HepG2 (cell line): ENCODE measurements at regions not wholly inside any gene's neighbourhood (a gene's known extent, or its start where the extent isn't known, plus 50 kb on each side); places are given as distances from the start of the nearest gene placed in this dataset.

ENCODE experiments used
- ATAC-seq: fragments of 200-7000 bp; cut with Tn5 transposase; 3 replicates; pipeline ENCODE4 v1.9.1; 2020; ENCODE audit warnings: mild to moderate bottlenecking, moderate library complexity
- BruUV-seq: library from RNA; stranded (reverse); fragments of 400-500 nt; replicated peaks from 2 replicates; lab custom pipeline; 2021; lab: Mats Ljungman, UMichigan
- CTCF ChIA-PET: fragments of 300-600 bp; formaldehyde crosslinking; extraction: SDS; loops from one replicate; lab custom pipeline; 2021; ENCODE audit warnings: low total read pairs, inconsistent platforms, low intra/inter-chr PET ratio; lab: Yijun Ruan, JAX
- POLR2A ChIA-PET: fragments of 350-600 bp; sonication (Branson Sonifier 250); formaldehyde crosslinking; loops from one replicate; lab custom pipeline; 2020; ENCODE audit warnings: antibody characterized with exemption, inconsistent platforms; lab: Yijun Ruan, JAX
- DNase-seq: peaks from one replicate; pipeline ENCODE4 v3.0.0-alpha.2; 2015; ENCODE audit warnings: low spot score
- FAIRE-seq: peaks from 3 replicates; lab custom pipeline; 2011; peaks lifted over from hg19 to GRCh38; lab: Jason Lieb, UNC
- H2AFZ ChIP-seq: one replicate; pipeline ENCODE4 v1.6.1; 2011; ENCODE audit warnings: low read length, inconsistent platforms
- H3K27ac ChIP-seq: fragments of 300-600 bp; 3 replicates; pipeline ENCODE4 v1.8.0; 2011; ENCODE audit warnings: mixed run types, mild to moderate bottlenecking, mixed read lengths, low read length, inconsistent platforms; ENCODE audit not compliant: insufficient read depth; ENCODE audit errors: extremely low read length
- H3K27me3 ChIP-seq, 2 experiments: fragments of 200-600 bp in 1 of 2; 2 replicates in 1 of 2; 3 replicates in 1 of 2; pipeline versions ENCODE4 v1.6.0 to v1.8.0; 2011; ENCODE audit warnings: low read length in 2 of 2, mild to moderate bottlenecking in 2 of 2, moderate library complexity in 2 of 2, inconsistent platforms in 1 of 2; ENCODE audit not compliant: insufficient read depth in 2 of 2, control insufficient read depth in 1 of 2
- H3K36me3 ChIP-seq, 2 experiments: fragments of 200-600 bp in 1 of 2; replicated peaks in 1 of 2; 2 replicates in 1 of 2; 3 replicates in 1 of 2; pipeline versions ENCODE4 v1.5.1 to v1.8.0; 2011; ENCODE audit warnings: low read length in 2 of 2, inconsistent platforms in 1 of 2; ENCODE audit not compliant: insufficient read depth in 2 of 2, control insufficient read depth in 1 of 2
- H3K4me1 ChIP-seq: 2 replicates; pipeline ENCODE4 v1.5.1; 2012; ENCODE audit warnings: low read length, inconsistent platforms; ENCODE audit not compliant: insufficient read depth
- H3K4me2 ChIP-seq: 2 replicates; pipeline ENCODE4 v1.6.0; 2011; ENCODE audit warnings: low read depth, low read length, inconsistent platforms
- H3K4me3 ChIP-seq, 3 experiments: fragments of 200-600 bp in 1 of 3; sonication (generic), shearing (Covaris generic) in 1 of 3; replicated peaks in 1 of 3; 2 replicates each; pipeline ENCODE4 v1.5.1; 2011 to 2016; ENCODE audit warnings: low read length in 3 of 3, inconsistent platforms in 2 of 3, low read depth in 2 of 3, mild to moderate bottlenecking in 2 of 3, control low read depth in 1 of 3, mixed read lengths in 1 of 3; ENCODE audit not compliant: insufficient read depth in 1 of 3
- H3K79me2 ChIP-seq: one replicate; pipeline ENCODE4 v1.6.1; 2011; ENCODE audit warnings: low read length, inconsistent platforms; ENCODE audit not compliant: insufficient read depth
- H3K9ac ChIP-seq: 2 replicates; pipeline ENCODE4 v1.6.0; 2011; ENCODE audit warnings: mild to moderate bottlenecking, low read depth, low read length, inconsistent platforms; ENCODE audit not compliant: insufficient read depth
- H3K9me3 ChIP-seq: 2 replicates; pipeline ENCODE4 v1.5.1; 2012; ENCODE audit warnings: mild to moderate bottlenecking, low read length
- H4K20me1 ChIP-seq: 2 replicates; pipeline ENCODE4 v1.6.0; 2011; ENCODE audit warnings: inconsistent platforms, mild to moderate bottlenecking, low read length, moderate library complexity; ENCODE audit not compliant: insufficient read depth
- CCAR2 ChIP-seq: fragments of 200-400 bp; formaldehyde crosslinking; optimal IDR thresholded peaks from 2 replicates; pipeline ENCODE3; 2018; ENCODE audit warnings: low read depth, mild to moderate bottlenecking, low read length, moderate library complexity
- GFI1 ChIP-seq: sonication (generic); formaldehyde crosslinking; IDR thresholded peaks from 2 replicates; pipeline ENCODE4 v1.5.0; 2020; ENCODE audit warnings: missing genetic modification reagents, mild to moderate bottlenecking, borderline replicate concordance
- GZF1 ChIP-seq: sonication (generic); formaldehyde crosslinking; IDR thresholded peaks from 2 replicates; pipeline ENCODE4 v1.5.1; 2020; ENCODE audit warnings: mild to moderate bottlenecking, missing genetic modification reagents
- ISL2 ChIP-seq: sonication (generic); formaldehyde crosslinking; IDR thresholded peaks from 2 replicates; pipeline ENCODE4 v1.5.0; 2020; ENCODE audit warnings: missing genetic modification reagents
- NCOA2 ChIP-seq: sonication (generic); formaldehyde crosslinking; IDR thresholded peaks from 2 replicates; pipeline ENCODE4 v1.8.0; 2022; ENCODE audit warnings: inconsistent platforms
- NKX3-1 ChIP-seq: sonication (generic); formaldehyde crosslinking; IDR thresholded peaks from 2 replicates; pipeline ENCODE4 v1.5.0; 2020; ENCODE audit warnings: missing genetic modification reagents
- TGIF2 ChIP-seq: IDR thresholded peaks from 2 replicates; pipeline ENCODE4 v1.6.1; 2016; ENCODE audit warnings: control low read depth, missing compliant biosample characterization
- ZBTB1 ChIP-seq: sonication (generic); formaldehyde crosslinking; IDR thresholded peaks from 2 replicates; pipeline ENCODE4 v1.4.0; 2020; ENCODE audit warnings: missing genetic modification reagents, borderline replicate concordance
- ZC3H4 ChIP-seq: sonication (generic); formaldehyde crosslinking; IDR thresholded peaks from 2 replicates; pipeline ENCODE4 v1.4.0; 2020; ENCODE audit warnings: missing genetic modification reagents, borderline replicate concordance
- ZNF230 ChIP-seq: sonication (generic); formaldehyde crosslinking; IDR thresholded peaks from 2 replicates; pipeline ENCODE4 v1.4.0; 2020; ENCODE audit warnings: mild to moderate bottlenecking, missing genetic modification reagents
- ZNF747 ChIP-seq: sonication (generic); formaldehyde crosslinking; IDR thresholded peaks from 2 replicates; pipeline ENCODE4 v1.8.1; 2023; ENCODE audit warnings: missing genetic modification reagents, mild to moderate bottlenecking, borderline replicate concordance
- ZNF792 ChIP-seq: IDR thresholded peaks from 2 replicates; pipeline ENCODE4 v1.6.1; 2016
- ZSCAN20 ChIP-seq: sonication (generic); formaldehyde crosslinking; IDR thresholded peaks from 2 replicates; pipeline ENCODE4 v1.4.0; 2020; ENCODE audit warnings: missing genetic modification reagents, mild to moderate bottlenecking, borderline replicate concordance
- ZZZ3 ChIP-seq: sonication (generic); formaldehyde crosslinking; IDR thresholded peaks from 2 replicates; pipeline ENCODE4 v1.4.0; 2020; ENCODE audit warnings: missing genetic modification reagents, mild to moderate bottlenecking, borderline replicate concordance
- WGBS: methylation state at CpG from one replicate; pipeline ENCODE4 v1.1.6; 2017; ENCODE audit warnings: low lambda C conversion rate; 5-methylcytosine and 5-hydroxymethylcytosine counted together
- in situ Hi-C: cut with HindIII; loops from 2 replicates; pipeline ENCODE4 v1.10.0; 2017; ENCODE audit warnings: low pct_unique_long_range_greater_than_20kb; ENCODE audit not compliant: extremely low pct_ligation_motif_present
- intact Hi-C: fragments of 100-400 bp; cut with micrococcal nuclease; formaldehyde crosslinking; loops from one replicate; pipeline ENCODE4 v1.10.0; 2022; ENCODE audit not compliant: unreplicated experiment
- TF ChIP-seq, protein P1 (sequence below): sonication (generic); formaldehyde crosslinking; IDR thresholded peaks from 2 replicates; pipeline ENCODE4 v1.5.0; 2020; ENCODE audit warnings: mild to moderate bottlenecking, missing genetic modification reagents
- TF ChIP-seq, protein P2 (sequence below): sonication (generic); formaldehyde crosslinking; conservative IDR thresholded peaks from 2 replicates; pipeline ENCODE4 v1.8.1; 2023; ENCODE audit warnings: missing genetic modification reagents
- TF ChIP-seq, protein P3 (sequence below): sonication (generic); formaldehyde crosslinking; IDR thresholded peaks from 2 replicates; pipeline ENCODE4 v1.8.0; 2022; ENCODE audit warnings: mild to moderate bottlenecking, missing genetic modification reagents; ENCODE audit not compliant: insufficient replicate concordance

DNA sequence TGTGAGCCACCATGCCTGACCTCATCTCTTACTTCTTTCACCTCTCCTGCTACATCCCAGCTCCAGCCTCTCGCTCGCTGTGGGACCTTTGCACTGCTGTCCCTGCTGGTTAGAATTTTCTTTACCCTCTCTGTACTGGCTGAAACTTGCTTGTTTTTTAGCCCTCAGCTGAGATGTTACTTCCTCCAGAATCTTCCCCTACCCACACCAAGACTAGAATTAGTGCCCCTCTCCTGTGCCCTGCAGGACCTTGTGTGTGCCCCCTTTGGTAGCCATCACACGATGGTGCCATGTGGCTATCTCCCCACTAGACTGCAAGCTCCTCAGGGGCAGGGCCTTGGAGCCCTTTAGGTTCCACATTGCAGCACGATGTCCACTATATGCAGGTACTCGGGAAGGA is 84.1 kb downstream of the AIPL1 start:
- ATAC-seq (no peak), FAIRE-seq (no peak), DNase-seq (no peak)
- ChIA-PET POLR2A (no interaction called here), CTCF (no interaction called here)
- 34% methylated on average over 5 of the region's 5 CpGs for WGBS
- no peak overlapping the region for H3K4me2 ChIP-seq
- no peak overlapping the region for H2AFZ ChIP-seq
- in situ Hi-C loops: no loop called here
- no peak overlapping the region for H3K27ac ChIP-seq
- no peaks in the 10 kb centered on the region for H3K4me1 ChIP-seq
- H3K9ac ChIP-seq: no peak overlapping the region
- H3K4me3 ChIP-seq: no peak overlapping the region
- H4K20me1 ChIP-seq: no peaks in the 10 kb centered on the region
- H3K36me3 ChIP-seq: no peaks in the 10 kb centered on the region
- TF ChIP-seq ZBTB1 (CRISPR knock-in tag) (no peak), ZZZ3 (CRISPR knock-in tag) (no peak), GFI1 (no peak), CCAR2 (no peak), ISL2 (CRISPR knock-in tag) (no peak), NCOA2 (CRISPR knock-in tag) (no peak), ZNF792 (CRISPR knock-in tag) (no peak), ZNF747 (CRISPR knock-in tag) (no peak), ZC3H4 (CRISPR knock-in tag) (no peak), ZSCAN20 (CRISPR knock-in tag) (no peak), NKX3-1 (CRISPR knock-in tag) (no peak), ZNF230 (CRISPR knock-in tag) (no peak), GZF1 (CRISPR knock-in tag) (no peak), TGIF2 (CRISPR knock-in tag) (no peak)
- TF ChIP-seq, protein P1, sequence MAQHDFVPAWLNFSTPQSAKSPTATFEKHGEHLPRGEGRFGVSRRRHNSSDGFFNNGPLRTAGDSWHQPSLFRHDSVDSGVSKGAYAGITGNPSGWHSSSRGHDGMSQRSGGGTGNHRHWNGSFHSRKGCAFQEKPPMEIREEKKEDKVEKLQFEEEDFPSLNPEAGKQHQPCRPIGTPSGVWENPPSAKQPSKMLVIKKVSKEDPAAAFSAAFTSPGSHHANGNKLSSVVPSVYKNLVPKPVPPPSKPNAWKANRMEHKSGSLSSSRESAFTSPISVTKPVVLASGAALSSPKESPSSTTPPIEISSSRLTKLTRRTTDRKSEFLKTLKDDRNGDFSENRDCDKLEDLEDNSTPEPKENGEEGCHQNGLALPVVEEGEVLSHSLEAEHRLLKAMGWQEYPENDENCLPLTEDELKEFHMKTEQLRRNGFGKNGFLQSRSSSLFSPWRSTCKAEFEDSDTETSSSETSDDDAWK (CRISPR knock-in tag): no peak
- TF ChIP-seq, protein P2, sequence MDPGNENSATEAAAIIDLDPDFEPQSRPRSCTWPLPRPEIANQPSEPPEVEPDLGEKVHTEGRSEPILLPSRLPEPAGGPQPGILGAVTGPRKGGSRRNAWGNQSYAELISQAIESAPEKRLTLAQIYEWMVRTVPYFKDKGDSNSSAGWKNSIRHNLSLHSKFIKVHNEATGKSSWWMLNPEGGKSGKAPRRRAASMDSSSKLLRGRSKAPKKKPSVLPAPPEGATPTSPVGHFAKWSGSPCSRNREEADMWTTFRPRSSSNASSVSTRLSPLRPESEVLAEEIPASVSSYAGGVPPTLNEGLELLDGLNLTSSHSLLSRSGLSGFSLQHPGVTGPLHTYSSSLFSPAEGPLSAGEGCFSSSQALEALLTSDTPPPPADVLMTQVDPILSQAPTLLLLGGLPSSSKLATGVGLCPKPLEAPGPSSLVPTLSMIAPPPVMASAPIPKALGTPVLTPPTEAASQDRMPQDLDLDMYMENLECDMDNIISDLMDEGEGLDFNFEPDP (CRISPR knock-in tag): no peak
- TF ChIP-seq, protein P3, sequence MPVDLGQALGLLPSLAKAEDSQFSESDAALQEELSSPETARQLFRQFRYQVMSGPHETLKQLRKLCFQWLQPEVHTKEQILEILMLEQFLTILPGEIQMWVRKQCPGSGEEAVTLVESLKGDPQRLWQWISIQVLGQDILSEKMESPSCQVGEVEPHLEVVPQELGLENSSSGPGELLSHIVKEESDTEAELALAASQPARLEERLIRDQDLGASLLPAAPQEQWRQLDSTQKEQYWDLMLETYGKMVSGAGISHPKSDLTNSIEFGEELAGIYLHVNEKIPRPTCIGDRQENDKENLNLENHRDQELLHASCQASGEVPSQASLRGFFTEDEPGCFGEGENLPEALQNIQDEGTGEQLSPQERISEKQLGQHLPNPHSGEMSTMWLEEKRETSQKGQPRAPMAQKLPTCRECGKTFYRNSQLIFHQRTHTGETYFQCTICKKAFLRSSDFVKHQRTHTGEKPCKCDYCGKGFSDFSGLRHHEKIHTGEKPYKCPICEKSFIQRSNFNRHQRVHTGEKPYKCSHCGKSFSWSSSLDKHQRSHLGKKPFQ (CRISPR knock-in tag): no peak
- no peaks in the 10 kb centered on the region for H3K79me2 ChIP-seq
- intact Hi-C loops: no loop called here
- H3K27me3 ChIP-seq: no peaks in the 10 kb centered on the region; a peak in 1 of 5 replicates
- H3K9me3 ChIP-seq: no peaks in the 10 kb centered on the region
- no TSS peak for BruUV-seq
